IMR-90 (cell line): ENCODE measurements at regions not wholly inside any gene's neighbourhood (a gene's known extent, or its start where the extent isn't known, plus 50 kb on each side); places are given as distances from the start of the nearest gene placed in this dataset.

Experiments used
- CEBPB ChIP-seq: IDR thresholded peaks from 2 replicates; pipeline ENCODE4 v1.6.1; 2012; ENCODE audit warnings: low read depth, low read length, improper control_type of control experiment
- FOS ChIP-seq: fragments of 150-350 bp; IDR thresholded peaks from 2 replicates; pipeline ENCODE4 v1.6.1; 2016; ENCODE audit warnings: low read depth, low read length
- MAZ ChIP-seq: IDR thresholded peaks from 2 replicates; pipeline ENCODE4 v1.6.1; 2012; ENCODE audit warnings: low read depth, mild to moderate bottlenecking, low read length, improper control_type of control experiment, moderate library complexity, borderline replicate concordance
- MXI1 ChIP-seq: IDR thresholded peaks from 2 replicates; pipeline ENCODE4 v1.6.1; 2012; ENCODE audit warnings: low read depth, mild to moderate bottlenecking, low read length, moderate library complexity, borderline replicate concordance
- POLR2A ChIP-seq: IDR thresholded peaks from 2 replicates; pipeline ENCODE4 v1.6.1; 2012; ENCODE audit warnings: mild to moderate bottlenecking, low read depth, low read length
- RAD21 ChIP-seq: IDR thresholded peaks from 2 replicates; pipeline ENCODE4 v1.6.1; 2012; ENCODE audit warnings: low read length, improper control_type of control experiment
- RCOR1 ChIP-seq: IDR thresholded peaks from 2 replicates; pipeline ENCODE4 v1.6.1; 2012; ENCODE audit warnings: mild to moderate bottlenecking, low read length, improper control_type of control experiment; ENCODE audit not compliant: insufficient replicate concordance
- RFX5 ChIP-seq: IDR thresholded peaks from 2 replicates; pipeline ENCODE4 v1.8.0; 2012; ENCODE audit warnings: low read depth, mild to moderate bottlenecking, low read length, moderate library complexity
- SMC3 ChIP-seq: fragments of 150-350 bp; IDR thresholded peaks from 2 replicates; pipeline ENCODE4 v1.6.1; 2016; ENCODE audit warnings: low read depth, mild to moderate bottlenecking, antibody characterized with exemption, low read length, moderate library complexity
- TF ChIP-seq, protein P1 (sequence below): conservative IDR thresholded peaks from 2 replicates; pipeline ENCODE4 v1.5.1; 2012; ENCODE audit warnings: mild to moderate bottlenecking, low read depth, low read length, improper control_type of control experiment
- TF ChIP-seq, protein P2 (sequence below): fragments of 150-350 bp; IDR thresholded peaks from 2 replicates; pipeline ENCODE4 v1.6.1; 2017; ENCODE audit warnings: mild to moderate bottlenecking, antibody characterized with exemption, low read length, low read depth

DNA sequence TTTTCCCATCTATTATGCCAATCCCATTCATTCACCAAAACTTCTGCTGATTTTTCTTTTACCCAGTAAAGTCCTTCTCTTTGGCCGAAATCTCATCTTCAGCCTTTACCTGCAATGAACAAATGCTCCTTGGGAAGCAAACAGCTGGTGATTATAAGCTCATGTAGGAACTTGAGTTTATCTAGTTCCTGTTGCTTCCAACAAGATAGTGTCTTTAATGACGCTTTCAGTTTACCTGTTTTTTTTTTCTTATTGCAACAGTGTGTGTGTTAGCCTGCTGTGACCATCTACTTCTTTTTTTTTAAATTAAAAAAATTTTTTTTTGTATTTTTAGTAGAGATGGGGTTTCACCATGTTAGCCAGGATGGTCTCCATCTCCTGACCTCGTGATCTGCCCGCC is 156.0 kb downstream of the CD47 start:
- TF ChIP-seq, protein P1, sequence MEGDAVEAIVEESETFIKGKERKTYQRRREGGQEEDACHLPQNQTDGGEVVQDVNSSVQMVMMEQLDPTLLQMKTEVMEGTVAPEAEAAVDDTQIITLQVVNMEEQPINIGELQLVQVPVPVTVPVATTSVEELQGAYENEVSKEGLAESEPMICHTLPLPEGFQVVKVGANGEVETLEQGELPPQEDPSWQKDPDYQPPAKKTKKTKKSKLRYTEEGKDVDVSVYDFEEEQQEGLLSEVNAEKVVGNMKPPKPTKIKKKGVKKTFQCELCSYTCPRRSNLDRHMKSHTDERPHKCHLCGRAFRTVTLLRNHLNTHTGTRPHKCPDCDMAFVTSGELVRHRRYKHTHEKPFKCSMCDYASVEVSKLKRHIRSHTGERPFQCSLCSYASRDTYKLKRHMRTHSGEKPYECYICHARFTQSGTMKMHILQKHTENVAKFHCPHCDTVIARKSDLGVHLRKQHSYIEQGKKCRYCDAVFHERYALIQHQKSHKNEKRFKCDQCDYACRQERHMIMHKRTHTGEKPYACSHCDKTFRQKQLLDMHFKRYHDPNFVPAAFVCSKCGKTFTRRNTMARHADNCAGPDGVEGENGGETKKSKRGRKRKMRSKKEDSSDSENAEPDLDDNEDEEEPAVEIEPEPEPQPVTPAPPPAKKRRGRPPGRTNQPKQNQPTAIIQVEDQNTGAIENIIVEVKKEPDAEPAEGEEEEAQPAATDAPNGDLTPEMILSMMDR = no peak
- TF ChIP-seq POLR2A = no peak
- no peak for TF ChIP-seq FOS
- TF ChIP-seq MXI1 = no peak
- no peak for TF ChIP-seq RAD21
- no peak for TF ChIP-seq RCOR1
- TF ChIP-seq, protein P2, sequence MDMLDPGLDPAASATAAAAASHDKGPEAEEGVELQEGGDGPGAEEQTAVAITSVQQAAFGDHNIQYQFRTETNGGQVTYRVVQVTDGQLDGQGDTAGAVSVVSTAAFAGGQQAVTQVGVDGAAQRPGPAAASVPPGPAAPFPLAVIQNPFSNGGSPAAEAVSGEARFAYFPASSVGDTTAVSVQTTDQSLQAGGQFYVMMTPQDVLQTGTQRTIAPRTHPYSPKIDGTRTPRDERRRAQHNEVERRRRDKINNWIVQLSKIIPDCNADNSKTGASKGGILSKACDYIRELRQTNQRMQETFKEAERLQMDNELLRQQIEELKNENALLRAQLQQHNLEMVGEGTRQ = no peak
- no peak for TF ChIP-seq RFX5
- no peak for TF ChIP-seq CEBPB
- TF ChIP-seq SMC3 = no peak
- TF ChIP-seq MAZ = no peak
